Dedifferentiated amniotic fluid mesenchymal stem cell (primary cell): ENCODE measurements at regions not wholly inside any gene's neighbourhood (a gene's known extent, or its start where the extent isn't known, plus 50 kb on each side); places are given as distances from the start of the nearest gene placed in this dataset.

Source experiments
- DNase-seq: peaks from one replicate; pipeline ENCODE4 v3.0.0-alpha.2; 2016; ENCODE audit errors: extremely low spot score

DNA sequence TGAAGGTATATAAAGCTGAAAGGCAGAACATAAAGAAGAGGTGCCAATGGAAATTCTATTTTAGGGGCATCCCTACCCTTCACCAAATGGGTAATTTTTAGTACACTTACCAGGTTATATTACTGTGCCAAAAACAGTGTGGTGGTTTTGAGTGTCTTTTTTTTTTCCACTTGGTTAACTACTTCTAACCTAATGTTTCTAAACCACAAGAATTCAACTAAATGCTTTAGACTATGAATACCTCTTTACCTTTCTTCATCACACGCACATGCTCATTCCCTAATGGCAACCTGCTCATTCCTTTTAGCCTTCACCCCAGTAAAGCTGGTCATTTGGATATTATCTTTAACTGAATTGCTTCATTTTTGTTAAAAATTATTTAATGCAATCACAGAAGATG, 215.6 kb downstream of the PIK3R1 start:
- no peak for DNase-seq

GRCh38 chr5:68431601-68432337, 216.2 kb downstream of the PIK3R1 start:
- DNase-seq = no peak

- DNase-seq = no peak
Observed at GRCh38 chr5:68432682-68433081, 217.1 kb downstream of the PIK3R1 start.

DNA sequence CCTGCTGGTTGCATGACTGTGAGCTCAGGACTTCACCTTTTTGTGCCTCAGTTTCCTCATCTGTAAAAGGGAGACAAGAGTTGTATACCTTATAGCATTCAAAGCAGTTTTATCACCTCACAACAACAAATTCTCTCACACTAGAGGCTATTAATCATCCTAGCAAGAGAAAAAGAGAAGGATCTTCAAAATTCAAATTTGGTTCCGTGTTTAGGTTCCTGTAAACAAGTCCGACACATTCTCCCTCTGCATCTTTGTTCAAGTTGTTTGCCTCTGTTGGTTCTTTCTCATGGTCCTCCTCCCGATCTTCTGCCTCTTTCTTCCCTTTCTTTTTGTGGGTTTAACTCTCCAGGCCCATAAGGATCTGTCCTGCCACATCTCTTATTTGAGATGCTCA, 218.0 kb downstream of the PIK3R1 start:
- DNase-seq = no peak

DNA sequence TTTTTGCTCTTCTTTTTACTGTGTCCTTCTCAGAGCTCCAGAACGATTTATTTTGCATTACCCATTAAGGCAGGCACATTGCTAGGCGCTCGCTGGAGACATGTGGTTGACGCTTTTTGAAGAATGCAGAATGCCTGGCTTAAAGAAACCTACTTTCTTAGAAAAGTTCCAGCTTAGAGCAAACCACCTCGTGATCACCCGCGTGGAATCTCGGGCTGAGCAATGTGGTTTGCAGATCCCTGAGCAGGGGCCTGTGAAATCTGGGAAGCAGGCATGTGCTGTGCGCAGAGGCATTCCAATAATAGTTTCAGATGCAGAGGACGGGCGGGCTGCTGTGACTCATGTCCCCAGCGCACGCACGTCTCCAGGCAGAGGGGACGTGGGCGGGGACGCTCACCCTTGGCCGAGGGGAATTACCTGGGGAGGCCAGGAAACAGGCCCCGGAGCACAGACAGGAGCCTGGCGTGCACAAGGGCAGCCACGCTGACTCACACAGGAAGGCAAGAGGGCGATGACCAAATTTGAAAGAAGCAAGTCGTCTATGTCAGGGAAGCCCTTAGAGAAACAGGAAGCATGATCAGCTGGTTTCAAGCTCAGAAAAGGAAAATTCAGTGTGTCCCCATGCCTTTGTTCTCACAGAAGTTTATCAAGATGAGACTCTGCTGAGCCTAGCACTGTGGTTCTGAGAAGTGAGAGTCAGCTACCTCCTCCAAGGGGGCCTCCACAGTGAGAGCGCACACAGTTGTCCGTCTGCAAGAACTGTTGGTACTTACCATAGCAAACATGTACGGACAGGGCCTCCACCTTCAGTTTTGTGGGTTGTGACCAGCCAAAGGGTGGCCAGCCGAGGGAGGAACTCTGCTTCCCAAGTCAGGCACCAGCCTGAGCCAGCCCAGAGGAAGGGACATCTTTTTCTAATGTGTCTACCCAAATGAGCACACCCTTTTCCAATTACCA, 218.6 kb downstream of the PIK3R1 start:
- peak; percentile 93 for DNase-seq

DNA sequence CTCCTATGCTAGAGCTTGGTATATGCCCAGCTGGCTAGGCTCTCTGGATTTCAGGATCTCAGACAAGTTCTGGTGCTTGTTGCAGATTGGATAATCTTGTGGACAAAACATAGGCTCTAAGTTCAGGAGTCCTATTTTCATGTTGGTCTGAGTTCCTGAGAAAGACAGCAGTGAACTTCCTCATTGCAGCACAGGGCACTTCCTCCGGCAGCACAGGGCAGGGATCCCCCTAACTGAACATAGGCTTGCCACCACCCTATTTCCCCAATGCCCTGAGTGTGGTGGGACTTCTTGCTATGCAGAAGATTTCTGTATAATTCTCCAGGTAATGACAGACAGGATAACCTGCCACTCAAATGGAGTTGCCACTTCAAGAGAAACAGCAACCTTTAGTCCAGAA, 220.1 kb downstream of the PIK3R1 start:
- DNase-seq = no peak

DNA sequence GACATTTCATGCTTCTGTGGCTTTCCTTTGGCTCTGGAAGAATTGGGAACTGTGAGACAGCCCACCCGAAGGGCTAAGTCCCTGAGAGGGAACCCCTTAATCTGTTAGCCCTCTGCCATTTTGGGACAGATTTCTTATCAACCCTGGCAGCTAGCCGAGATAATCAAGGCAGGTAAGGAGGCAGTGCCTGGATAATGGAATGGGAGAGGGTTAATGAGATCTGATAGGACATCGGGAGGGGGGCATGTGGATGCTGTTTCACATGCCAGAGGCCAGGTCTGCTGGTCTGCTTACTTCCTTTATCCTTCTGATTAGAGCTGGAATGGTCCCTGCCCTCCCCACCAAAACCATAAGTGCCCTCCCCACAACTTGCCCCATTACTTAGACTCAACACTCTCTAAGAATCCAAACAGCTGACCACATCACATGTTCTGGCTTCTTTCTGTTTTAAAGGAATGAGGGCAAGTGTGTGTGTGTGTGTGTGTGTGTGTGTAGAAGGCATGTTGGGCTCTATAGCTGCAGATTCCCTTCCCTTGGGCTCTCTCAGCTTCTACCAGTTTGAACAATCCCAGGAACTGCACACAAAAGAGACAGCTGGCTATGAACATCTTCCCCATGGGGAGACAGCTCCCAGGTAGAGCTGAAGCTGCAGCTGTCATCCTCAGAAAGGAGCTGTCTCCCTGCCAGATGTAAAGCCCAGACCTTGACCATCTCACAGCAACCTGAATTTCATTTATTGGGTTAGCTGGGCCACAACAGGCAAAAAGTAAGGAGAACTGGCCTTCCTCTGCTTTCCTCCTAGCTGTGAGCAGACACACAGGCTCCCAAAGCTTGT, 221.3 kb downstream of the PIK3R1 start:
- DNase-seq = no peak

DNA sequence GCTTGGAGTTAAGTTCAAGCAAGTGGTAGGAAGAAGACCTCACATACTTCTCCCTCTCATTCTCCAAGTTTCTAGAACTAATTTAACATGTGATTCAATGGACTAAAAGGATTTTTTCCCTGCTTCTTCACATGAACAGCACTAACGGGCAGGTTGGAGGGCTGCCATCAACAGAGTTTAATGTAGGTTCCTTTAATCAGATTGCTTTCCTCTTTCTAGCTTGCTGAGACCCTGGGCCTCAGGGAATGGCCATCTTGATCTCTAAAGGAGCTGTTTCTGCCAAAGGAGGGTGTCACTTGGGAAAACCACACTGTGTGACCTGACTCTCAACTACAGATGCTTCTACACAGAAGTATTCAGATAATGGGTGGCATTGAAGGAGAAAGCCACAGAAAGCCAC, 223.3 kb downstream of the PIK3R1 start:
- no peak for DNase-seq

DNA sequence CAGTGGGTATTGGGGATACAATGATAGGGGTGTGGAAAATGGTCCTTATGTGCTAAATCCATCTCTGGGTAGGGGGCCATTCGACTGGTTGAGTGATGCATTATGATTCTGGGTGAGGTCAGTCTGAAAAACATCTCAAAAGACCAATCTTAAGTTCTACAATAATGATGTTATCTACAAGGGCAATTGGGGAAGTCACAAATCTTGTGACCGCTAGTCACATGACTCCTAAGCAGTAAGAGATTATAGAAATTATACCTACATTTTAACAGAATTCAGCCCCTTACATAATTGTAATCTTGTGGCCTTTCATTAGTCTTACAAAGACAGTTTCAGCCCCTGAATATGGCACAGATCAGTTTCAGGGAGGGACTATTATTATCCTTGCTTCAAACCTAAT, 224.7 kb downstream of the PIK3R1 start:
- no peak for DNase-seq

DNA sequence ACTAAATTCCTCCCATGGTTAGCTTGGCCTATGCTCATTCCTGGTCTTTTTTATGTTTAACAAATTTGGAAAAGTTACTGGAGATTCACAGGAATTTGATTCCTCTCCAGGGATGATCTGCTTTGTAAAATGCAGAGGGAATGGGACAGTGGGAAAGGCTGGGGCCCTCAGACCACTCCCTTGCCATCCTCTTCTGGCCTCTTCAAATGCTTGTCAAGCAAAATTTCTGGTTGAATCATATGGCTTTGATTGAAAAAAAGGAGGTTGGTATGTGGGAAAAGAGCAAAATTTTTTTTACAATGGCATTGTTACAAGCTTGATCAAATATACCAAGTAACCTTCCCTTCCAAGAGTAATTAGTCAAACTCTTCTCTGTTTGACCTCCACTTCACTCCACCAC, 225.1 kb downstream of the PIK3R1 start:
- DNase-seq = no peak

- no peak for DNase-seq
Observed at GRCh38 chr5:68441309-68442073, 225.9 kb downstream of the PIK3R1 start.

- no peak for DNase-seq
Observed at GRCh38 chr5:68443091-68443490, 227.5 kb downstream of the PIK3R1 start.

GRCh38 chr5:68444048-68444447, 228.5 kb downstream of the PIK3R1 start:
- no peak for DNase-seq

GRCh38 chr5:68444833-68445232, 229.3 kb downstream of the PIK3R1 start:
- DNase-seq = no peak

- DNase-seq = no peak
Observed at GRCh38 chr5:68445257-68446069, 229.9 kb downstream of the PIK3R1 start.

DNA sequence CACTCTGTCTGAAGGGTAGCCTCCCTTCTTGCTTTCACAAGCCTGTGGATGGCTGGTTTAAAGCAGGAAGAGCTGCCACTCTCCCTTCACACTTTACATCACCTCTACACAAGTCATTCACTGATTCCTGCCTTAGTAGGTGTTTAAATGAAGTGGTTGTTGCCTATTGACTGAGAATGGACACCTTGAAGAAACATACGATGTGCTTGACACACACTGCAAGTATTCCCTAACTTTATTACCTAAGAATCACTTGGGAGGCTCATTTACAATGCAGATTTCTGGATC, 230.5 kb downstream of the PIK3R1 start:
- no peak for DNase-seq

- no peak for DNase-seq
Observed at GRCh38 chr5:68446487-68446894, 230.9 kb downstream of the PIK3R1 start.

DNA sequence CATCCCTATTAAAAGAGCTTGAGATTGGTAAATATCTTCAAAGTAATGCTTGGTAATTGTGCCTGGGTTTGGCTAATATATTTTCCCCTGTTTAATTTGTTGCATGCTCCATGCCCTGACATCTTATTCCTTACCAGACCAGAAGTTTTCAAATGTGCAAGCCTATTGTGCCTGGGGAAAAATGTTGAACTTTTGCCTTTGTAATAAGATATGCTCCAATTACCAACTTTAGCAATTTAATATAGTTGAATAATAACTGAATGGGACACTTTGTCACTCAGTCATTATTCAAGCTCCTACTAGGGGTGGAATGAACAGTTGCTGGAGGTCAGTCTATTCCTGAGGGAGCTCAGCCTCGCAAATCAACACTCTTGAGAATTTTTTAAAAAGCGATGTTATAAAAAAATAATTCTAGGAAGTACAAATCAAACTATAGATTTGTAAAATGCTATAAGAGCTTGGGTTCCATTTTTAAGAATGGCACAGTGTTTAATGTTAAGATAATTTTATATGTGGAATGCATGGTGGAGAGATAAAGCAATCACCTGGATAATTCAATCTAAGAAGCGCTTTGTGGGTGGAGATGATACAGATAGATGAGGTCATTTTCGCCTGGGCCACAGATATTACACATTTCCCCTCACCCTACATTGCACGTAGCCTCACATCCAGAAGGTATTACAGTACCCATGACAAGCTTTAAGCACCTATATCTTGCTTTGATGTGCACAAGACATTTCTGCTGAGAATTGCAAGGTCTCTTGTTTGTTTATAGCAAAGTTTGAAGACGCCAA, 231.8 kb downstream of the PIK3R1 start:
- DNase-seq = no peak

- no peak for DNase-seq
Observed at GRCh38 chr5:68449380-68449779, 233.8 kb downstream of the PIK3R1 start.
